ENCODE measurements at regions not wholly inside any gene's neighbourhood (a gene's known extent, or its start where the extent isn't known, plus 50 kb on each side); places are given as distances from the start of the nearest gene placed in this dataset.

DNA sequence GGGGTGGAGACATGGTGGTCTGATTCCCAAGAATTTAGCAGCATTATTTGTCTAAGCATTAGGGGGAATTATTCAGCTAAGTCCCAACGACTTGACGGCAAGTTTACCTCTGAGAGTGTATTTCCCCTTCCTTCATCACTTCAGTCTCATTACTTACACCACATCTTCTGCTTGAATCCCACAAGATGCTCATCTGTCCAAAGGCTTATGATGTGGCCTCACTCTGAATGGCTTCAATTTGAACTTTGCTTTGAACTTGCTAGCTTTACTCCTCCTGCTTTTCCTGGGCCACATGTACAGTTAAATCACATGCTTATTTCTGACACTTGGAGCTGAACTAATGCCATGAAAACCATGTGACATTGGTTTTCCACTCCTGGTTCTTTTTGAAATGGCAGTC, 231.3 kb upstream of the SATB1 start:
- TF ChIP-seq EZH2phosphoT487 (IDR thresholded peaks at IDR 0.05) (no peak), EZH2 (IDR thresholded peaks at IDR 0.05) (no peak)
- TF ChIP-seq, protein P1, sequence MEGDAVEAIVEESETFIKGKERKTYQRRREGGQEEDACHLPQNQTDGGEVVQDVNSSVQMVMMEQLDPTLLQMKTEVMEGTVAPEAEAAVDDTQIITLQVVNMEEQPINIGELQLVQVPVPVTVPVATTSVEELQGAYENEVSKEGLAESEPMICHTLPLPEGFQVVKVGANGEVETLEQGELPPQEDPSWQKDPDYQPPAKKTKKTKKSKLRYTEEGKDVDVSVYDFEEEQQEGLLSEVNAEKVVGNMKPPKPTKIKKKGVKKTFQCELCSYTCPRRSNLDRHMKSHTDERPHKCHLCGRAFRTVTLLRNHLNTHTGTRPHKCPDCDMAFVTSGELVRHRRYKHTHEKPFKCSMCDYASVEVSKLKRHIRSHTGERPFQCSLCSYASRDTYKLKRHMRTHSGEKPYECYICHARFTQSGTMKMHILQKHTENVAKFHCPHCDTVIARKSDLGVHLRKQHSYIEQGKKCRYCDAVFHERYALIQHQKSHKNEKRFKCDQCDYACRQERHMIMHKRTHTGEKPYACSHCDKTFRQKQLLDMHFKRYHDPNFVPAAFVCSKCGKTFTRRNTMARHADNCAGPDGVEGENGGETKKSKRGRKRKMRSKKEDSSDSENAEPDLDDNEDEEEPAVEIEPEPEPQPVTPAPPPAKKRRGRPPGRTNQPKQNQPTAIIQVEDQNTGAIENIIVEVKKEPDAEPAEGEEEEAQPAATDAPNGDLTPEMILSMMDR (IDR thresholded peaks at IDR 0.05) = no peak

Data from neural progenitor cell (in vitro differentiated cells).